HepG2 (cell line): ENCODE measurements at regions not wholly inside any gene's neighbourhood (a gene's known extent, or its start where the extent isn't known, plus 50 kb on each side); places are given as distances from the start of the nearest gene placed in this dataset.

Experiments used
- ATAC-seq: fragments of 200-7000 bp; cut with Tn5 transposase; 3 replicates; pipeline ENCODE4 v1.9.1; 2020; ENCODE audit warnings: mild to moderate bottlenecking, moderate library complexity
- BruUV-seq: library from RNA; stranded (reverse); fragments of 400-500 nt; replicated peaks from 2 replicates; lab custom pipeline; 2021; lab: Mats Ljungman, UMichigan
- CTCF ChIA-PET: fragments of 300-600 bp; formaldehyde crosslinking; extraction: SDS; loops from one replicate; lab custom pipeline; 2021; ENCODE audit warnings: low total read pairs, inconsistent platforms, low intra/inter-chr PET ratio; lab: Yijun Ruan, JAX
- POLR2A ChIA-PET: fragments of 350-600 bp; sonication (Branson Sonifier 250); formaldehyde crosslinking; loops from one replicate; lab custom pipeline; 2020; ENCODE audit warnings: antibody characterized with exemption, inconsistent platforms; lab: Yijun Ruan, JAX
- DNase-seq: peaks from one replicate; pipeline ENCODE4 v3.0.0-alpha.2; 2015; ENCODE audit warnings: low spot score
- FAIRE-seq: peaks from 3 replicates; lab custom pipeline; 2011; peaks lifted over from hg19 to GRCh38; lab: Jason Lieb, UNC
- H2AFZ ChIP-seq: one replicate; pipeline ENCODE4 v1.6.1; 2011; ENCODE audit warnings: low read length, inconsistent platforms
- H3K27ac ChIP-seq: fragments of 300-600 bp; 3 replicates; pipeline ENCODE4 v1.8.0; 2011; ENCODE audit warnings: mixed run types, mild to moderate bottlenecking, mixed read lengths, low read length, inconsistent platforms; ENCODE audit not compliant: insufficient read depth; ENCODE audit errors: extremely low read length
- H3K27me3 ChIP-seq, 2 experiments: fragments of 200-600 bp in 1 of 2; 2 replicates in 1 of 2; 3 replicates in 1 of 2; pipeline versions ENCODE4 v1.6.0 to v1.8.0; 2011; ENCODE audit warnings: low read length in 2 of 2, mild to moderate bottlenecking in 2 of 2, moderate library complexity in 2 of 2, inconsistent platforms in 1 of 2; ENCODE audit not compliant: insufficient read depth in 2 of 2, control insufficient read depth in 1 of 2
- H3K36me3 ChIP-seq, 2 experiments: fragments of 200-600 bp in 1 of 2; replicated peaks in 1 of 2; 2 replicates in 1 of 2; 3 replicates in 1 of 2; pipeline versions ENCODE4 v1.5.1 to v1.8.0; 2011; ENCODE audit warnings: low read length in 2 of 2, inconsistent platforms in 1 of 2; ENCODE audit not compliant: insufficient read depth in 2 of 2, control insufficient read depth in 1 of 2
- H3K4me1 ChIP-seq: 2 replicates; pipeline ENCODE4 v1.5.1; 2012; ENCODE audit warnings: low read length, inconsistent platforms; ENCODE audit not compliant: insufficient read depth
- H3K4me2 ChIP-seq: 2 replicates; pipeline ENCODE4 v1.6.0; 2011; ENCODE audit warnings: low read depth, low read length, inconsistent platforms
- H3K4me3 ChIP-seq, 3 experiments: fragments of 200-600 bp in 1 of 3; sonication (generic), shearing (Covaris generic) in 1 of 3; replicated peaks in 1 of 3; 2 replicates each; pipeline ENCODE4 v1.5.1; 2011 to 2016; ENCODE audit warnings: low read length in 3 of 3, inconsistent platforms in 2 of 3, low read depth in 2 of 3, mild to moderate bottlenecking in 2 of 3, control low read depth in 1 of 3, mixed read lengths in 1 of 3; ENCODE audit not compliant: insufficient read depth in 1 of 3
- H3K79me2 ChIP-seq: one replicate; pipeline ENCODE4 v1.6.1; 2011; ENCODE audit warnings: low read length, inconsistent platforms; ENCODE audit not compliant: insufficient read depth
- H3K9ac ChIP-seq: 2 replicates; pipeline ENCODE4 v1.6.0; 2011; ENCODE audit warnings: mild to moderate bottlenecking, low read depth, low read length, inconsistent platforms; ENCODE audit not compliant: insufficient read depth
- H3K9me3 ChIP-seq: 2 replicates; pipeline ENCODE4 v1.5.1; 2012; ENCODE audit warnings: mild to moderate bottlenecking, low read length
- H4K20me1 ChIP-seq: 2 replicates; pipeline ENCODE4 v1.6.0; 2011; ENCODE audit warnings: inconsistent platforms, mild to moderate bottlenecking, low read length, moderate library complexity; ENCODE audit not compliant: insufficient read depth
- BORCS8-MEF2B ChIP-seq: sonication (generic); formaldehyde crosslinking; IDR thresholded peaks from 2 replicates; pipeline ENCODE4 v1.8.0; 2022; ENCODE audit warnings: mild to moderate bottlenecking, missing genetic modification reagents
- CEBPG ChIP-seq: IDR thresholded peaks from 2 replicates; pipeline ENCODE4 v1.6.1; 2016
- NBN ChIP-seq: fragments of 450-650 bp; conservative IDR thresholded peaks from 2 replicates; pipeline ENCODE4 v1.6.1; 2017
- SIN3A ChIP-seq: IDR thresholded peaks from 2 replicates; pipeline ENCODE4 v1.6.1; 2011; ENCODE audit warnings: low read depth, mild to moderate bottlenecking, control low read depth, low read length, borderline replicate concordance
- SP2 ChIP-seq: sonication (generic); formaldehyde crosslinking; IDR thresholded peaks from 2 replicates; pipeline ENCODE4 v1.5.1; 2020; ENCODE audit warnings: mild to moderate bottlenecking, missing genetic modification reagents
- SP4 ChIP-seq: sonication (generic); formaldehyde crosslinking; IDR thresholded peaks from 2 replicates; pipeline ENCODE4 v1.8.1; 2023; ENCODE audit warnings: mild to moderate bottlenecking, missing genetic modification reagents
- ZFP82 ChIP-seq: sonication (generic); formaldehyde crosslinking; IDR thresholded peaks from 2 replicates; pipeline ENCODE4 v1.5.1; 2020; ENCODE audit warnings: mild to moderate bottlenecking, missing genetic modification reagents, borderline replicate concordance
- ZFX ChIP-seq: sonication (generic); formaldehyde crosslinking; IDR thresholded peaks from 2 replicates; pipeline ENCODE4 v1.4.0; 2020; ENCODE audit warnings: mild to moderate bottlenecking, low read depth, missing genetic modification reagents, moderate library complexity
- ZNF333 ChIP-seq: sonication (generic); formaldehyde crosslinking; IDR thresholded peaks from 2 replicates; pipeline ENCODE4 v1.4.0; 2020; ENCODE audit warnings: mild to moderate bottlenecking, missing genetic modification reagents, borderline replicate concordance
- ZNF556 ChIP-seq: sonication (generic); formaldehyde crosslinking; IDR thresholded peaks from 2 replicates; pipeline ENCODE4 v1.4.0; 2020; ENCODE audit warnings: mild to moderate bottlenecking, missing genetic modification reagents, borderline replicate concordance
- ZNF629 ChIP-seq: sonication (generic); formaldehyde crosslinking; conservative IDR thresholded peaks from 2 replicates; pipeline ENCODE4 v1.5.0; 2020; ENCODE audit warnings: missing genetic modification reagents
- WGBS: methylation state at CpG from one replicate; pipeline ENCODE4 v1.1.6; 2017; ENCODE audit warnings: low lambda C conversion rate; 5-methylcytosine and 5-hydroxymethylcytosine counted together
- in situ Hi-C: cut with HindIII; loops from 2 replicates; pipeline ENCODE4 v1.10.0; 2017; ENCODE audit warnings: low pct_unique_long_range_greater_than_20kb; ENCODE audit not compliant: extremely low pct_ligation_motif_present
- intact Hi-C: fragments of 100-400 bp; cut with micrococcal nuclease; formaldehyde crosslinking; loops from one replicate; pipeline ENCODE4 v1.10.0; 2022; ENCODE audit not compliant: unreplicated experiment
- TF ChIP-seq, protein P1 (sequence below): sonication (generic); formaldehyde crosslinking; IDR thresholded peaks from 2 replicates; pipeline ENCODE4 v1.4.0; 2020; ENCODE audit warnings: mild to moderate bottlenecking, missing genetic modification reagents

DNA sequence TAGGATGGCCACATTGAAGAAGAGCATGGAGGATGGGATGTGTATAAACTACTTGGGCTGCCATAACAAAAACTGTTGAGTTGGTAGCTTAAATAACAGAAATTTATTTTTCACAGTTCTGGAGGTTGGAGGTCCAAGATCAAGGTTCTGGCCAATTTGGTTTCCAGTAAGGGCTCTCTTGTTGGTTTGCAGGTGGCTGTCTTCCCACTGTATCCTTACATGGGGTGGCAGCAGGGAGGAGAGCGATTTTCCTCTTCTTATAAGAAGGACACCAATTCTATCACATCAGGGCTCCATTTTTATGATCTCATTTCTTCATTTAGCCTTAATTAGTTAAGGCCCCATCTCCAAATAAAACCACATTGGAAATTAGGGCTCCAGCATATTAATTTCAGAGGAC lies 465.7 kb downstream of the GADD45G start:
- Histone ChIP-seq H3K27ac (no peak overlapping the region), H2AFZ (no peak overlapping the region), H3K4me2 (no peak overlapping the region), H3K9me3 (no peaks in the 10 kb centered on the region), H3K9ac (no peak overlapping the region), H3K4me1 (no peaks in the 10 kb centered on the region), H3K27me3 (peaks cover 0 to 3% of the 10 kb centered on the region in 2 experiments; a peak in 1 of 5 replicates), H3K79me2 (no peaks in the 10 kb centered on the region), H3K4me3 (no peak overlapping the region), H4K20me1 (no peaks in the 10 kb centered on the region), H3K36me3 (no peaks in the 10 kb centered on the region)
- TF ChIP-seq SP2 (CRISPR knock-in tag) (no peak), NBN (no peak), ZNF629 (CRISPR knock-in tag) (no peak), SIN3A (no peak)
- WGBS = 6% methylated on average over 1 of the region's 1 CpG
- ATAC-seq = no peak
- POLR2A ChIA-PET = no interaction called here
- FAIRE-seq = no peak
- no TSS peak for BruUV-seq
- CTCF ChIA-PET = no interaction called here
- DNase-seq = no peak
- intact Hi-C loops = no loop called here
- in situ Hi-C loops = no loop called here

DNA sequence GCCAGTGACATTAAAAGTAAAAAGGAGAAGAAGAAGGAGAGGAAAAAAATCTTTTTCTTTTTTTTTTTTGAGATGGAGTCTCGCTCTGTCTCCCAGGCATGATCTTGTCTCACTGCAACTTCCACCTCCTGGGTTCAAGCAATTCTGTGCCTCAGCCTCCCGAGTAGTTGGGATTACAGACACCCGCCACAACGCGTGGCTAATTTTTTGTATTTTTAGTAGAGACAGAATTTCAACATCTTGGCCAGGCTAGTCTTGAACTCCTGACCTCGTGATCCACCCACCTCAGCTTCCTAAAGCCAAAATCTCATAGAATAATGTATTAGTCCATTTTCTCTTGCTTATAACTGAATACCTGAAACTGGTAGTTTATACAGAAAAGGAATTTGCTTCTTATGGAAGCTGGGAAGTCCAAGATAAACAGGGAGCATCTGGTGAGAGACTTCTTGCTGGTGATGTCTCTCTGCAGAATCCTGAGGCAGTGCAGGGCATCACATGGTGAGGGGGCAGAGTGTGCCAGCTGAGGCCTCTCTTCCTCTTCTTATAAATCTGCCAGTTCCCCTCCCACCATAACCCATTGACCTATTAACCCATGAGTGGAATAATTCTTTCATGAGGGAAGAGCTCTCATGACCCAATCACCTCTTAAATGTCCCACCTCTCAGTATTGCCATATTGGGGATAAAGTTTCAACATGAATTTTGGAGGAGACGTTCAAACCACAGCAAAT lies 466.3 kb downstream of the GADD45G start:
- Histone ChIP-seq H3K27ac (no peak overlapping the region), H3K4me1 (no peaks in the 10 kb centered on the region), H2AFZ (no peak overlapping the region), H3K79me2 (no peaks in the 10 kb centered on the region), H3K9ac (no peak overlapping the region), H3K27me3 (peaks cover 0 to 3% of the 10 kb centered on the region in 2 experiments; a peak in 1 of 5 replicates), H4K20me1 (no peaks in the 10 kb centered on the region), H3K9me3 (no peaks in the 10 kb centered on the region), H3K4me3 (no peak overlapping the region), H3K4me2 (no peak overlapping the region), H3K36me3 (no peaks in the 10 kb centered on the region)
- in situ Hi-C loops (no loop called here), intact Hi-C loops (no loop called here)
- ATAC-seq = no peak
- CTCF ChIA-PET = no interaction called here
- WGBS = 45% methylated on average over 7 of the region's 7 CpGs
- POLR2A ChIA-PET = no interaction called here
- DNase-seq = no peak
- BruUV-seq = no TSS peak
- FAIRE-seq = no peak
- TF ChIP-seq, protein P1, sequence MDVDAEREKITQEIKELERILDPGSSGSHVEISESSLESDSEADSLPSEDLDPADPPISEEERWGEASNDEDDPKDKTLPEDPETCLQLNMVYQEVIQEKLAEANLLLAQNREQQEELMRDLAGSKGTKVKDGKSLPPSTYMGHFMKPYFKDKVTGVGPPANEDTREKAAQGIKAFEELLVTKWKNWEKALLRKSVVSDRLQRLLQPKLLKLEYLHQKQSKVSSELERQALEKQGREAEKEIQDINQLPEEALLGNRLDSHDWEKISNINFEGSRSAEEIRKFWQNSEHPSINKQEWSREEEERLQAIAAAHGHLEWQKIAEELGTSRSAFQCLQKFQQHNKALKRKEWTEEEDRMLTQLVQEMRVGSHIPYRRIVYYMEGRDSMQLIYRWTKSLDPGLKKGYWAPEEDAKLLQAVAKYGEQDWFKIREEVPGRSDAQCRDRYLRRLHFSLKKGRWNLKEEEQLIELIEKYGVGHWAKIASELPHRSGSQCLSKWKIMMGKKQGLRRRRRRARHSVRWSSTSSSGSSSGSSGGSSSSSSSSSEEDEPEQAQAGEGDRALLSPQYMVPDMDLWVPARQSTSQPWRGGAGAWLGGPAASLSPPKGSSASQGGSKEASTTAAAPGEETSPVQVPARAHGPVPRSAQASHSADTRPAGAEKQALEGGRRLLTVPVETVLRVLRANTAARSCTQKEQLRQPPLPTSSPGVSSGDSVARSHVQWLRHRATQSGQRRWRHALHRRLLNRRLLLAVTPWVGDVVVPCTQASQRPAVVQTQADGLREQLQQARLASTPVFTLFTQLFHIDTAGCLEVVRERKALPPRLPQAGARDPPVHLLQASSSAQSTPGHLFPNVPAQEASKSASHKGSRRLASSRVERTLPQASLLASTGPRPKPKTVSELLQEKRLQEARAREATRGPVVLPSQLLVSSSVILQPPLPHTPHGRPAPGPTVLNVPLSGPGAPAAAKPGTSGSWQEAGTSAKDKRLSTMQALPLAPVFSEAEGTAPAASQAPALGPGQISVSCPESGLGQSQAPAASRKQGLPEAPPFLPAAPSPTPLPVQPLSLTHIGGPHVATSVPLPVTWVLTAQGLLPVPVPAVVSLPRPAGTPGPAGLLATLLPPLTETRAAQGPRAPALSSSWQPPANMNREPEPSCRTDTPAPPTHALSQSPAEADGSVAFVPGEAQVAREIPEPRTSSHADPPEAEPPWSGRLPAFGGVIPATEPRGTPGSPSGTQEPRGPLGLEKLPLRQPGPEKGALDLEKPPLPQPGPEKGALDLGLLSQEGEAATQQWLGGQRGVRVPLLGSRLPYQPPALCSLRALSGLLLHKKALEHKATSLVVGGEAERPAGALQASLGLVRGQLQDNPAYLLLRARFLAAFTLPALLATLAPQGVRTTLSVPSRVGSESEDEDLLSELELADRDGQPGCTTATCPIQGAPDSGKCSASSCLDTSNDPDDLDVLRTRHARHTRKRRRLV = no peak
- TF ChIP-seq SP4 (CRISPR knock-in tag) (no peak), CEBPG (no peak), ZNF556 (CRISPR knock-in tag) (no peak), ZFX (CRISPR knock-in tag) (no peak), BORCS8-MEF2B (no peak), ZNF333 (CRISPR knock-in tag) (no peak), ZFP82 (CRISPR knock-in tag) (no peak)
